Epidermal melanocyte (primary cell): ENCODE measurements at regions not wholly inside any gene's neighbourhood (a gene's known extent, or its start where the extent isn't known, plus 50 kb on each side); places are given as distances from the start of the nearest gene placed in this dataset.

Experiments used
- DNase-seq: peaks from one replicate; pipeline ENCODE4 v3.0.0; 2011; ENCODE audit warnings: low spot score; ENCODE audit not compliant: insufficient read length

GRCh38 chr6:14921878-14922671 lies 323.8 kb upstream of the JARID2 start:
- no peak for DNase-seq

- no peak for DNase-seq
Observed at GRCh38 chr6:14922706-14923460, 323.0 kb upstream of the JARID2 start.

GRCh38 chr6:14924126-14925024 lies 321.5 kb upstream of the JARID2 start:
- DNase-seq = no peak

- DNase-seq = no peak
Observed at GRCh38 chr6:14925025-14925698, 320.7 kb upstream of the JARID2 start.

- DNase-seq = no peak
Observed at GRCh38 chr6:14925699-14926026, 320.2 kb upstream of the JARID2 start.

GRCh38 chr6:14927398-14927797 lies 318.5 kb upstream of the JARID2 start:
- DNase-seq = no peak

GRCh38 chr6:14929291-14929690 lies 316.6 kb upstream of the JARID2 start:
- no peak for DNase-seq

GRCh38 chr6:14930366-14930989 lies 315.4 kb upstream of the JARID2 start:
- no peak for DNase-seq

- peak; percentile 62 for DNase-seq
Observed at GRCh38 chr6:14932485-14933182, 313.2 kb upstream of the JARID2 start.

GRCh38 chr6:14933183-14933544 lies 312.7 kb upstream of the JARID2 start:
- no peak for DNase-seq

GRCh38 chr6:14934013-14934412 lies 311.9 kb upstream of the JARID2 start:
- no peak for DNase-seq

GRCh38 chr6:14934844-14935243 lies 311.0 kb upstream of the JARID2 start:
- no peak for DNase-seq

GRCh38 chr6:14936861-14937260 lies 309.0 kb upstream of the JARID2 start:
- no peak for DNase-seq

- no peak for DNase-seq
Observed at GRCh38 chr6:14943116-14943515, 302.8 kb upstream of the JARID2 start.

GRCh38 chr6:14944593-14944992 lies 301.3 kb upstream of the JARID2 start:
- DNase-seq = no peak

GRCh38 chr6:14945461-14946185 lies 300.2 kb upstream of the JARID2 start:
- no peak for DNase-seq

GRCh38 chr6:14946753-14947152 lies 299.1 kb upstream of the JARID2 start:
- DNase-seq = no peak

GRCh38 chr6:14948586-14949245 lies 297.2 kb upstream of the JARID2 start:
- DNase-seq = no peak
